ENCODE measurements at regions not wholly inside any gene's neighbourhood (a gene's known extent, or its start where the extent isn't known, plus 50 kb on each side); places are given as distances from the start of the nearest gene placed in this dataset.

DNA sequence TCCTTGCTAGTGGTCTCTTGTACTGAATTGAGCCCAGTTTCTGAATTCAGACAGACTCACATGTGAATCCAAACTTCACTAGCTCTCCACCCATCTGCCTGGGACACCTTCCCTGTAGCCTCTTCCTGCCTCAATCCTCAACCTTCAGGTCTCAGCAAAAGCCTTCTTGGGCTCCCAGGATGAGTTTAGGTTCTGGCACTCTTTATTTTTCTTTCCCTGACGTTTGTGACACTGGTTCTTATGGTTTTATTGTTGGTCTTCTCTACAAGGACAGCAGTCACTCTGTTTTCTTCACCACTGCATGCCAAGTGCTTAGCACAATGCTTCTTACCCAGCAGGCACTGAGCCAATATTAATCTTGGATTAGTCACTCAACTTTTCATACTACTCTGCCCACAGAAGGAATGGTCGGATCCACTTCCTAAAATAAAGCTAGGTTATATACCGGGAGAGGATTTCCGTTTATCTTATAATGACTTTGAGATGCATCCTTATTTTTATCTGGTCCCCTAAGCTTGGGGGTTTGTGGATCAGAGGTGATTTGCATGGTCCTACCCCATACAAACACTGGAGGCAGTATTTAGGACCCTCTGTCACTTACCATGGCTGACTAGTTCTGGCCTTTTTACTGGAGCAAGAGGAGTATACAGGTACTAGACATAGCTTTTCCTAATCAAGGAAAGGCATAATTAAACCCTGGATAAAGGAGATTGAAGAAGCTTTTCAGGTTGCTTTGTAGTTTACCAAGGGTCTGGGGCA, 186.3 kb downstream of the MYCN start:
- Histone ChIP-seq H2BK15ac (ENCODE audit: low read length) (0 out of 2 replicates have a peak overlapping the region, but pooled peaks have one; percentile 46), H3K56ac (replicated peaks; ENCODE audit: insufficient read length, low read depth, low read length) (no peak overlapping the region), H4K5ac (ENCODE audit: insufficient read length, low read depth, low read length) (no peak overlapping the region), H3K18ac (ENCODE audit: extremely low read depth, low read length) (no peak overlapping the region), H2BK20ac (ENCODE audit: low read length) (no peak overlapping the region), H3K27ac (ENCODE audit: low read depth, low read length) (no peak overlapping the region), H2AFZ (ENCODE audit: low read length) (no peak overlapping the region), H3K4me3 (ENCODE audit: extremely low read depth in 1 of 4, insufficient read depth in 2 of 4, low read depth in 3 of 4, low read length in 4 of 4) (no peak overlapping the region), H4K20me1 (replicated peaks in 1 of 2; ENCODE audit: control insufficient read depth in 1 of 2, insufficient read depth in 2 of 2, low read length in 2 of 2) (no peaks in the 10 kb centered on the region), H3K23me2 (ENCODE audit: low read depth, low read length) (peaks cover 2% of the 10 kb centered on the region; the same call in 1 of the 2 replicates), H3K4me2 (ENCODE audit: insufficient read depth in 1 of 2, low read depth in 2 of 2, low read length in 2 of 2) (no peak overlapping the region), H3K36me3 (ENCODE audit: control insufficient read depth in 2 of 4, insufficient read depth in 4 of 4, low read length in 3 of 4) (no peaks in the 10 kb centered on the region), H3K79me2 (ENCODE audit: control insufficient read depth in 1 of 2, insufficient read depth in 2 of 2, low read length in 2 of 2) (no peaks in the 10 kb centered on the region), H2BK12ac (ENCODE audit: low read depth, low read length) (no peak overlapping the region), H4K8ac (ENCODE audit: extremely low read depth, insufficient read depth, low read length) (no peak overlapping the region), H3K4ac (replicated peaks; ENCODE audit: insufficient read length, low read depth, low read length) (no peak overlapping the region), H3K23ac (ENCODE audit: insufficient read length) (no peak overlapping the region), H3K9me3 (ENCODE audit: insufficient read depth in 2 of 2, low read depth in 1 of 2, low read length in 1 of 2) (no peaks in the 10 kb centered on the region), H3K79me1 (ENCODE audit: low read depth, low read length) (no peaks in the 10 kb centered on the region), H3K27me3 (replicated peaks in 1 of 4; ENCODE audit: control insufficient read depth in 3 of 4, extremely low read depth in 1 of 4, insufficient read depth in 3 of 4, low read length in 3 of 4) (no peaks in the 10 kb centered on the region), H3K4me1 (replicated peaks in 1 of 4; ENCODE audit: control insufficient read depth in 3 of 4, insufficient read depth in 4 of 4, low read length in 3 of 4) (no peaks in the 10 kb centered on the region; a peak in 2 of 7 replicates), H2BK5ac (ENCODE audit: low read depth, low read length) (no peak overlapping the region), H3K14ac (ENCODE audit: insufficient read length) (no peak overlapping the region), H3K9ac (replicated peaks in 1 of 4; ENCODE audit: extremely low read depth in 1 of 4, low read depth in 3 of 4, low read length in 3 of 4) (no peak overlapping the region), H2AK5ac (ENCODE audit: low read depth, low read length) (no peak overlapping the region), H4K91ac (replicated peaks; ENCODE audit: insufficient read length, low read length) (no peak overlapping the region), H2BK120ac (replicated peaks; ENCODE audit: low read depth, low read length) (no peak overlapping the region)
- FAIRE-seq (no peak), DNase-seq (ENCODE audit: low read depth in 1 of 2, low spot score in 2 of 2) (peak in 1 of 2 experiments; percentile 7)
- POLR2A ChIA-PET (ENCODE audit: partially characterized antibody) = interaction anchor here (1.6 to 1.7 kb wide), 2 partner anchors 22 to 100 kb away, joined by 4 to 5 read pairs; no protein-coding TSS in a partner anchor
- CTCF ChIA-PET (ENCODE audit: partially characterized antibody) = interaction anchor here (0.8 to 3.1 kb wide), 8 partner anchors 9 to 96 kb away, joined by 3 to 14 read pairs (median 3); no protein-coding TSS in a partner anchor
- 88% methylated on average over 4 of the region's 4 CpGs; no CpG with 5 or more reads in 1 of the 2 experiments for WGBS, 2 experiments (ENCODE audit: extremely low coverage in 1 of 2, insufficient coverage in 1 of 2, insufficient read length in 1 of 2, insufficient replicate concordance in 2 of 2, low coverage in 1 of 2, low lambda C conversion rate in 2 of 2, missing lambda C conversion rate in 1 of 2)
- no peak for TF ChIP-seq TAF7 (optimal IDR thresholded peaks at IDR 0.05; ENCODE audit: borderline replicate concordance, low read depth, low read length)
- no peak for TF ChIP-seq KDM1A (IDR thresholded peaks at IDR 0.05; ENCODE audit: borderline replicate concordance, low read length)
- TF ChIP-seq SIX5 (IDR thresholded peaks at IDR 0.05; ENCODE audit: low read depth, low read length) = no peak
- TF ChIP-seq BRCA1 (IDR thresholded peaks at IDR 0.05; ENCODE audit: low read depth, low read length) = no peak
- no peak for TF ChIP-seq HDAC2 (IDR thresholded peaks at IDR 0.05; ENCODE audit: borderline replicate concordance in 1 of 2, low read depth in 2 of 2, low read length in 2 of 2)
- no peak for TF ChIP-seq KDM4A (IDR thresholded peaks at IDR 0.05; ENCODE audit: low read depth, low read length, severe bottlenecking)
- peak in 1 of 2 experiments; percentile 15; a peak in 1 of 4 replicates for TF ChIP-seq RAD21 (IDR thresholded peaks at IDR 0.05 in 1 of 2, conservative IDR thresholded peaks at IDR 0.05 in 1 of 2; ENCODE audit: low read depth in 2 of 2, low read length in 2 of 2)
- no peak for TF ChIP-seq HDAC6 (IDR thresholded peaks at IDR 0.05; ENCODE audit: low read depth, low read length)
- no peak for TF ChIP-seq TBP (IDR thresholded peaks at IDR 0.05; ENCODE audit: low read depth, low read length)

All from H1 (cell line).